ENCODE measurements at regions not wholly inside any gene's neighbourhood (a gene's known extent, or its start where the extent isn't known, plus 50 kb on each side); places are given as distances from the start of the nearest gene placed in this dataset.

DNA sequence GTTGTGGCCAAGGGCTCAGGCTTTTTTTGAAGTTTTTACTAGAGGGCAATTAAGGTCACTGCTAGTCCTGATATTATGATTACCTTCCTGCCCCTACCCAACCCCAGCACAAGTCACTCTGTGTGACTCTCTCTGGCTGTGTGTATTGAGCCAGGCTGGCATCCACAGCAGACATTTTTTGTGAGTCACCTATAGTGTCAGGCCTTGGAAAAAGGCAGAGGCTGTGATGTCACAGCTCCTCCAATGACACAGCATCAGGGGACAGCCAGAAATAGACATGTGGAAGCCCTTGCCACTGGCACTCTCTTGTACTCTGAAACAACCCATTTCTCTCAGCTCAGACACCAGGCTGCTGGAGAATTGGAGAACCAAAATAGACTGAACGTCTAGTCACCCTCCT lies 145.4 kb downstream of the NMUR2 start:
- Histone ChIP-seq H3K4me1 (no peaks in the 10 kb centered on the region), H3K4me3 (no peak overlapping the region), H3K27ac (no peak overlapping the region), H3K4me2 (no peak overlapping the region), H3K9me3 (no peaks in the 10 kb centered on the region)
- ChIA-PET CTCF (no interaction called here), POLR2A (no interaction called here)
- FAIRE-seq (no peak), ATAC-seq (no peak), DNase-seq (ENCODE audit: low read depth in 1 of 2, low spot score in 1 of 2) (no peak)
- no peak for TF ChIP-seq TFCP2L1 (CRISPR knock-in tag; IDR thresholded peaks at IDR 0.05)
- no peak for TF ChIP-seq EHMT2 (IDR thresholded peaks at IDR 0.05; ENCODE audit: low read depth)
- TF ChIP-seq HOXA7 (CRISPR knock-in tag; IDR thresholded peaks at IDR 0.05) = no peak
- no peak for TF ChIP-seq CHD2 (IDR thresholded peaks at IDR 0.05; ENCODE audit: low read length, partially characterized antibody)
- TF ChIP-seq RNF2 (IDR thresholded peaks at IDR 0.05; ENCODE audit: borderline replicate concordance, low read depth) = no peak
- 0% methylated on average over 1 of the region's 1 CpG for WGBS (ENCODE audit: missing lambda C conversion rate)

DNA sequence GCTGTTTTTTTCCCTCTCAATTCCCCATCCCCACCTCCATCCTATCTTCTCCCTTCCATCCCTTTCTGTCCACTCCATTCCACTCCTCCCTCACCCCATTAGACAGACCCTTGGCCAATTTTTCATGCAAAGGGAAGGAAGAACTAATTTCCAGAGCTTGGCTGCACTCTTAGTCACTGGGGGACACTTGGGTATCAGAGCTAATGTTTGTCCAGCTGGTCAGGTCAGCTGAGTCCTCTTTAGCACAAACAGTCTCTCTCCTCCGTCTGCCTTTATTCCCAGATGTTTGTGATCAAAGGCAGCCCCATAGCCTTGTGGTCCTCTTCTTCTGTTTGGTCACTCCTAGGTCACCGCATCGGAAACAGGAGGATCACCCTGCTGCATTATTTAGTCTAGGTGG lies 148.5 kb downstream of the NMUR2 start:
- no peak overlapping the region for H3K27ac ChIP-seq
- ATAC-seq (no peak), FAIRE-seq (no peak), DNase-seq (ENCODE audit: low read depth in 1 of 2, low spot score in 1 of 2) (no peak)
- whole genome bisulfite sequencing (ENCODE audit: missing lambda C conversion rate) = 3% methylated on average over 3 of the region's 3 CpGs
- no peak overlapping the region for H3K4me3 ChIP-seq
- ChIA-PET CTCF (no interaction called here), POLR2A (no interaction called here)
- TF ChIP-seq NR3C1 (IDR thresholded peaks at IDR 0.05) (no peak), HEYL (CRISPR knock-in tag; IDR thresholded peaks at IDR 0.05) (no peak), RFX5 (IDR thresholded peaks at IDR 0.05) (no peak), HOXB5 (CRISPR knock-in tag; IDR thresholded peaks at IDR 0.05) (no peak), HDAC2 (IDR thresholded peaks at IDR 0.05) (no peak), EHF (CRISPR knock-in tag; IDR thresholded peaks at IDR 0.05) (no peak), GATA3 (IDR thresholded peaks at IDR 0.05; ENCODE audit: borderline replicate concordance) (no peak), ESRRA (IDR thresholded peaks at IDR 0.05; ENCODE audit: borderline replicate concordance, low read length) (no peak), CHD4 (IDR thresholded peaks at IDR 0.05; ENCODE audit: borderline replicate concordance) (no peak)
- TF ChIP-seq, protein P1, sequence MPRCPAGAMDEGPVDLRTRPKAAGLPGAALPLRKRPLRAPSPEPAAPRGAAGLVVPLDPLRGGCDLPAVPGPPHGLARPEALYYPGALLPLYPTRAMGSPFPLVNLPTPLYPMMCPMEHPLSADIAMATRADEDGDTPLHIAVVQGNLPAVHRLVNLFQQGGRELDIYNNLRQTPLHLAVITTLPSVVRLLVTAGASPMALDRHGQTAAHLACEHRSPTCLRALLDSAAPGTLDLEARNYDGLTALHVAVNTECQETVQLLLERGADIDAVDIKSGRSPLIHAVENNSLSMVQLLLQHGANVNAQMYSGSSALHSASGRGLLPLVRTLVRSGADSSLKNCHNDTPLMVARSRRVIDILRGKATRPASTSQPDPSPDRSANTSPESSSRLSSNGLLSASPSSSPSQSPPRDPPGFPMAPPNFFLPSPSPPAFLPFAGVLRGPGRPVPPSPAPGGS (IDR thresholded peaks at IDR 0.05) = no peak
- TF ChIP-seq, protein P2, sequence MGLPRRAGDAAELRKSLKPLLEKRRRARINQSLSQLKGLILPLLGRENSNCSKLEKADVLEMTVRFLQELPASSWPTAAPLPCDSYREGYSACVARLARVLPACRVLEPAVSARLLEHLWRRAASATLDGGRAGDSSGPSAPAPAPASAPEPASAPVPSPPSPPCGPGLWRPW (IDR thresholded peaks at IDR 0.05) = no peak
- TF ChIP-seq, protein P3, sequence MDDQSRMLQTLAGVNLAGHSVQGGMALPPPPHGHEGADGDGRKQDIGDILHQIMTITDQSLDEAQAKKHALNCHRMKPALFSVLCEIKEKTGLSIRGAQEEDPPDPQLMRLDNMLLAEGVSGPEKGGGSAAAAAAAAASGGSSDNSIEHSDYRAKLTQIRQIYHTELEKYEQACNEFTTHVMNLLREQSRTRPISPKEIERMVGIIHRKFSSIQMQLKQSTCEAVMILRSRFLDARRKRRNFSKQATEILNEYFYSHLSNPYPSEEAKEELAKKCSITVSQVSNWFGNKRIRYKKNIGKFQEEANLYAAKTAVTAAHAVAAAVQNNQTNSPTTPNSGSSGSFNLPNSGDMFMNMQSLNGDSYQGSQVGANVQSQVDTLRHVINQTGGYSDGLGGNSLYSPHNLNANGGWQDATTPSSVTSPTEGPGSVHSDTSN (IDR thresholded peaks at IDR 0.05) = no peak
- TF ChIP-seq, protein P4, sequence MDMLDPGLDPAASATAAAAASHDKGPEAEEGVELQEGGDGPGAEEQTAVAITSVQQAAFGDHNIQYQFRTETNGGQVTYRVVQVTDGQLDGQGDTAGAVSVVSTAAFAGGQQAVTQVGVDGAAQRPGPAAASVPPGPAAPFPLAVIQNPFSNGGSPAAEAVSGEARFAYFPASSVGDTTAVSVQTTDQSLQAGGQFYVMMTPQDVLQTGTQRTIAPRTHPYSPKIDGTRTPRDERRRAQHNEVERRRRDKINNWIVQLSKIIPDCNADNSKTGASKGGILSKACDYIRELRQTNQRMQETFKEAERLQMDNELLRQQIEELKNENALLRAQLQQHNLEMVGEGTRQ (IDR thresholded peaks at IDR 0.05) = no peak
- TF ChIP-seq, protein P5, sequence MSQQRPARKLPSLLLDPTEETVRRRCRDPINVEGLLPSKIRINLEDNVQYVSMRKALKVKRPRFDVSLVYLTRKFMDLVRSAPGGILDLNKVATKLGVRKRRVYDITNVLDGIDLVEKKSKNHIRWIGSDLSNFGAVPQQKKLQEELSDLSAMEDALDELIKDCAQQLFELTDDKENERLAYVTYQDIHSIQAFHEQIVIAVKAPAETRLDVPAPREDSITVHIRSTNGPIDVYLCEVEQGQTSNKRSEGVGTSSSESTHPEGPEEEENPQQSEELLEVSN (IDR thresholded peaks at IDR 0.05; ENCODE audit: borderline replicate concordance, low read depth) = no peak
- no peak overlapping the region for H3K4me2 ChIP-seq
- no peaks in the 10 kb centered on the region for H3K9me3 ChIP-seq
- no peaks in the 10 kb centered on the region for H3K4me1 ChIP-seq

DNA sequence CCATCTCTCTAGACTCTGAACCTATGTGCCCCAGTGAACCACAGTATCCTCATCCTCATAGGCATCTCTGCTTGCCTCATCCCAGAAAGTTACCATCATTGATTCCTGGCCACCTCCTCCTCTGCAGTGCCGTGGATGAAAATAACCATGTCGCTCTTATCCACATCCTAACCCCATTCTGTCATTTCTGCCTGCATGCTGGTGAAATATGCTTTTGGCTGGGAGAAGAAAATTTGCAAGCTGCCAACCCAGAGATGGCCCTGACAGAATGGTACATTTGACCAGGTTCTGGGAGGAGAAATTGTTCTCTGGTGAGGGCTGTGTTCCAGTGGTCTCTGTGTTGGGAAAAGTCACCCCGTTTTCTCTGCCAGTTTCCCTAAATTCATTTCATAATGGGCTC lies 149.7 kb downstream of the NMUR2 start:
- Histone ChIP-seq H3K4me2 (no peak overlapping the region), H3K27ac (no peak overlapping the region), H3K4me1 (no peaks in the 10 kb centered on the region), H3K4me3 (no peak overlapping the region), H3K9me3 (no peaks in the 10 kb centered on the region)
- TF ChIP-seq SREBF2 (IDR thresholded peaks at IDR 0.05) (no peak), CBX8 (IDR thresholded peaks at IDR 0.05) (no peak), NPAS2 (CRISPR knock-in tag; IDR thresholded peaks at IDR 0.05; ENCODE audit: borderline replicate concordance) (no peak)
- 0% methylated on average over 3 of the region's 3 CpGs for WGBS (ENCODE audit: missing lambda C conversion rate)
- FAIRE-seq = no peak
- CTCF ChIA-PET = no interaction called here
- no peak for ATAC-seq
- POLR2A ChIA-PET = no interaction called here
- DNase-seq (ENCODE audit: low read depth in 1 of 2, low spot score in 1 of 2) = no peak
